Activated CD8-positive, alpha-beta memory T cell treated with anti-CD3 and anti-CD28 coated beads, Interleukin-2, amount 10 ng/mL, durations not matched to agents 7 days and 5 days (primary cell): ENCODE measurements at regions not wholly inside any gene's neighbourhood (a gene's known extent, or its start where the extent isn't known, plus 50 kb on each side); places are given as distances from the start of the nearest gene placed in this dataset.

Experiments
- ATAC-seq: fragments of 150-1000 bp; cut with Tn5 transposase; one replicate; pipeline ENCODE4 v1.10.0; 2021; ENCODE audit warnings: moderate library complexity
- CTCF ChIA-PET: fragments of 350-600 bp; sonication (Branson Sonifier 250); formaldehyde crosslinking; loops from one replicate; lab custom pipeline; 2021; ENCODE audit warnings: antibody characterized with exemption; lab: Charles Lee
- DNase-seq: peaks from one replicate; pipeline ENCODE4 v3.0.0-alpha.2; 2020
- H3K27ac Mint-ChIP-seq: one replicate; pipeline ENCODE4 v1.8.0; 2021; ENCODE audit warnings: mild to moderate bottlenecking, mixed read lengths
- H3K27me3 Mint-ChIP-seq: one replicate; pipeline ENCODE4 v1.8.0; 2021; ENCODE audit warnings: mixed read lengths
- H3K36me3 Mint-ChIP-seq: one replicate; pipeline ENCODE4 v1.8.0; 2021; ENCODE audit warnings: mild to moderate bottlenecking, mixed read lengths
- H3K4me1 Mint-ChIP-seq: one replicate; pipeline ENCODE4 v1.8.0; 2021; ENCODE audit warnings: mixed read lengths
- H3K4me3 Mint-ChIP-seq: one replicate; pipeline ENCODE4 v1.8.0; 2021; ENCODE audit warnings: mild to moderate bottlenecking, moderate library complexity, mixed read lengths
- H3K9me3 Mint-ChIP-seq: one replicate; pipeline ENCODE4 v1.8.0; 2022; ENCODE audit warnings: low read depth, mixed read lengths

DNA sequence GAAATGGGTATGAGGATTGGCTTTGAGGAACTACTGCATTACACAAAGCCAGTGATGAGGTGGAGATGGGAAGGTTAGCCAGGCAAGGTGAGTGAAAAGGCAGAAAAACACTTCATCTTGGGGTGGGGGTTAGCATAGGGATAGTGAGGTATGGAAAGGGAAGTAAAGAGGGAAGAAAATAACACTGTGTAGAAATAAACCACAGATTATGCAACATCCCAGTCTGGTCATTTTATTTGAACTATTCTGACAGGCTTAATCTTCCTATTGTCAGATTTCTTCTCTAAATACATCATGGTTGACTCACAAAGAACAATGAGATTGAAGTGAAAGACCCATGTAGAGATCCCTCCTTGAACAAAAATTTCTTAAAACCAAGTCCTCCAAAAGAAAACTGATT lies 640.2 kb downstream of the PTPRC start:
- no peak overlapping the region for H3K4me3 Mint-ChIP-seq
- no peak for ATAC-seq
- DNase-seq: no peak
- H3K4me1 Mint-ChIP-seq: peaks cover 5% of the 10 kb centered on the region
- H3K36me3 Mint-ChIP-seq: no peaks in the 10 kb centered on the region
- no peaks in the 10 kb centered on the region for H3K9me3 Mint-ChIP-seq
- H3K27ac Mint-ChIP-seq: no peak overlapping the region
- CTCF ChIA-PET: no interaction called here
- peaks cover 2% of the 10 kb centered on the region for H3K27me3 Mint-ChIP-seq

DNA sequence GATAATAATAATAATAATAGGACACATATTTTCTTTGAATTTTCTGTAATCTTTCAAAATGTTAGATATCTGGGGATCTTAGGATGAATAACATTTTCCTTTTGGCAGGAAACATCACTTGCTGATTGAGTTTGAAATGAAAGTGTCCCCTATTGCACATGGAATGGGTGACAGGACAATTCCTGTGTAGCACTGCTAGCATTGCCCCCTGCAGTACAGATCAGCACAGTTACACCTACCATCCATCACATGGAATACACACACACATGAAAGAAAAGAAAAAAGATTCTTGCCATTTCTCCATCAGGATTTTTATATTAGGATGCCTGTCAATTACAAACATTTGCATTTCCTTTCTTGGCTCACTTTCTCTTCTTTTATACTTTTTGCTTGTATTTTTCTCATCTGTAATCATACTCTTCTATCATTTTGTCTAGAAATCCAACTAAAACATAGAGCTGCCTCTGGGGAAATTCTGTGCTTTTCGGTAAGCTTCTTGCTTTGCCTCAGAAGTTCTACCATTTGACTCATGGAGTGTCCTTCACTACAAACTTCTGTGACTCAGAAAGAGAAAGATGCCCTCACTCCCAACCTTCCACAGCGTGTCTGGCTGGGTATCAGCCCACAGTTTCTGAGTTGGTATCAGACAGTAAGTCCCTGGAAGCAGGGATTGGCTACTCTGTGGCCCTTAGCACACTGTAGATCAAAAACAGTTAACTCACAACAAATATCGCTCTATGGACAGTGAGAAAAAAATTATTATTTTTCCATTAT lies 641.2 kb downstream of the PTPRC start:
- Mint-ChIP-seq H3K36me3 (no peaks in the 10 kb centered on the region), H3K27me3 (peaks cover 2% of the 10 kb centered on the region), H3K4me1 (peaks cover 5% of the 10 kb centered on the region), H3K9me3 (no peaks in the 10 kb centered on the region), H3K4me3 (no peak overlapping the region), H3K27ac (no peak overlapping the region)
- no peak for ATAC-seq
- CTCF ChIA-PET: no interaction called here
- DNase-seq: no peak

GRCh38 chr1:199282751-199283305 lies 644.0 kb downstream of the PTPRC start:
- Mint-ChIP-seq H3K27ac (no peak overlapping the region), H3K4me3 (no peak overlapping the region), H3K36me3 (no peaks in the 10 kb centered on the region), H3K27me3 (peaks cover 15% of the 10 kb centered on the region), H3K4me1 (peaks cover 5% of the 10 kb centered on the region), H3K9me3 (no peaks in the 10 kb centered on the region)
- CTCF ChIA-PET: no interaction called here
- ATAC-seq: no peak
- DNase-seq: no peak

DNA sequence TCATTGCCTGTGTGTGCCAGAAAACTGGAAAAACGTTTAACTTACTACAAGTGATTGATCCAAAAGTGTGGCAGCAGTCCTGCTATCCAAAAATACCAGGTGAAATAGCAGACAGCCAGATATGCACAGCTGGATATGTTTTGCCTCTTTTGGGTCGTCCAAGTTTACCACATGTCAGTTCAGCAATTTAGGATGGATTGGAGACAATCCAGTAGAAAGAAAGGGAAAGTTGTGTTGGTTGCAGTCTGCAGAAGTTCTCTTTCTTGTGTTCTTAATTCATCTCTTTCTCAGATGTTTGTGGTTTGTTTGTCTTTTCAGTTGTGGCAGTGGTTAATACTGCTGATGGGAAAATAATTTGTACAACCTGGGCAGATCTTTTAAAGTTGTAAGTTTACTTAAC lies 645.0 kb downstream of the PTPRC start:
- H3K27me3 Mint-ChIP-seq: peaks cover 15% of the 10 kb centered on the region
- CTCF ChIA-PET: no interaction called here
- ATAC-seq (no peak), DNase-seq (no peak)
- H3K4me1 Mint-ChIP-seq: peaks cover 5% of the 10 kb centered on the region
- no peaks in the 10 kb centered on the region for H3K36me3 Mint-ChIP-seq
- H3K27ac Mint-ChIP-seq: no peak overlapping the region
- no peak overlapping the region for H3K4me3 Mint-ChIP-seq
- H3K9me3 Mint-ChIP-seq: no peaks in the 10 kb centered on the region

DNA sequence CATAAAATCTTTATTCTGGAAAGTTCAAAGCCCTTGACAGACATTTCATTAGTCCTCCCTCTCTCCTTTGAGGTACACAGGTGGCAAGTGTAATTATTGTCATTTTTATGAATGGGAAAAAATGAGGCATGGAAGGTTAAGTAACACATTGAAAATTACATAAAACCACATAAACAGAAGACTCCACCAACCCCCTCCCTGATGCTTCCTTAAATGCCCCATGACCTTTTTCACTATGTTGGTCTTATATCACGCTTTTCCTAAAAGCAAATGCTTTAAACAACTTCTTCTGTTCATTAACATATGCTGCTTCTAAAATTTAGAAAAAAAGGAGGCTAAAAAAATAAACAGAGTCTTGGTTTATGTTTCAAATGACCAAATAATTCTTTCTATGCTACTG lies 648.4 kb downstream of the PTPRC start:
- DNase-seq (no peak), ATAC-seq (no peak)
- Mint-ChIP-seq H3K4me3 (no peak overlapping the region), H3K36me3 (no peaks in the 10 kb centered on the region), H3K27ac (no peak overlapping the region), H3K27me3 (peaks cover 23% of the 10 kb centered on the region), H3K4me1 (peaks cover 5% of the 10 kb centered on the region), H3K9me3 (no peaks in the 10 kb centered on the region)
- CTCF ChIA-PET: no interaction called here

DNA sequence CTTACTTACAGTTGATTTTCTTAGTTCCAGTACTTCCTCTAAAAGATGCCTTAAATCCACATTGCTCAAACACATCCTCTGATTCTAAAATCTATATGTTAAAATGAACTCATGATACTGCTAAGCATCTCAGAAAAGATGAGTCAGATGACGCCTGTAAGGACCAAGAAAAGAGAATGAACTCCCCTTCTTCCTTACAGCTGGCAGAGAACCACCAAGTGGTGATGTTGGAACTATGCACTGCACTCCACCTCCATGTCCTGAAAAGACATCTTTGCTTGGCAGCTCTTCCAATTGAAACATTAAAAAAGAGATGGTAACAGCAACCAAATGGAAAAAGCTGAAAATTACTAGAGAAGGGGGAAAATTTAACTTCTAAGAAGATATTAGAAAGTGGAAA lies 648.8 kb downstream of the PTPRC start:
- DNase-seq (no peak), ATAC-seq (no peak)
- CTCF ChIA-PET: no interaction called here
- H3K4me3 Mint-ChIP-seq: no peak overlapping the region
- H3K27me3 Mint-ChIP-seq: peaks cover 23% of the 10 kb centered on the region
- H3K36me3 Mint-ChIP-seq: no peaks in the 10 kb centered on the region
- H3K4me1 Mint-ChIP-seq: peaks cover 3% of the 10 kb centered on the region
- no peak overlapping the region for H3K27ac Mint-ChIP-seq
- no peaks in the 10 kb centered on the region for H3K9me3 Mint-ChIP-seq

DNA sequence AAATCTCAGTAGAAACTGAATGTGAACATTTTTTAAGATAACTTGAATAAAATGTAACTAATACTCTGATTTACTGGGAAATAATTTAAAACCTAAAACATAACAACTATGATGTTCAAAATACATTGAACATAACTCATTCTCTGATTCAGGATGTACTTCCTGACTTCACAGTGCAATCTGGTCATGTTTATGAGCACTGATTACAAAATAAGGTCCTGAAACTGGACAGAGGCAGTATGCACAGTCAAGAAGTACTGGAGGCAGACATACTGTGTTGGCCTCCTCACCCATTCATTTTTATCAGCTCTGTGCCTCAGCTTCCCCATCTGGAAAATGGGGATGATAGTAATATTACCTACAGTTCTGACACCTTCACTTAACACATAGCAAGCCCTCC lies 651.3 kb downstream of the PTPRC start:
- no peaks in the 10 kb centered on the region for H3K36me3 Mint-ChIP-seq
- DNase-seq (no peak), ATAC-seq (no peak)
- CTCF ChIA-PET: no interaction called here
- H3K27ac Mint-ChIP-seq: no peak overlapping the region
- H3K4me3 Mint-ChIP-seq: no peak overlapping the region
- H3K27me3 Mint-ChIP-seq: peaks cover 26% of the 10 kb centered on the region
- no peaks in the 10 kb centered on the region for H3K4me1 Mint-ChIP-seq
- no peaks in the 10 kb centered on the region for H3K9me3 Mint-ChIP-seq

DNA sequence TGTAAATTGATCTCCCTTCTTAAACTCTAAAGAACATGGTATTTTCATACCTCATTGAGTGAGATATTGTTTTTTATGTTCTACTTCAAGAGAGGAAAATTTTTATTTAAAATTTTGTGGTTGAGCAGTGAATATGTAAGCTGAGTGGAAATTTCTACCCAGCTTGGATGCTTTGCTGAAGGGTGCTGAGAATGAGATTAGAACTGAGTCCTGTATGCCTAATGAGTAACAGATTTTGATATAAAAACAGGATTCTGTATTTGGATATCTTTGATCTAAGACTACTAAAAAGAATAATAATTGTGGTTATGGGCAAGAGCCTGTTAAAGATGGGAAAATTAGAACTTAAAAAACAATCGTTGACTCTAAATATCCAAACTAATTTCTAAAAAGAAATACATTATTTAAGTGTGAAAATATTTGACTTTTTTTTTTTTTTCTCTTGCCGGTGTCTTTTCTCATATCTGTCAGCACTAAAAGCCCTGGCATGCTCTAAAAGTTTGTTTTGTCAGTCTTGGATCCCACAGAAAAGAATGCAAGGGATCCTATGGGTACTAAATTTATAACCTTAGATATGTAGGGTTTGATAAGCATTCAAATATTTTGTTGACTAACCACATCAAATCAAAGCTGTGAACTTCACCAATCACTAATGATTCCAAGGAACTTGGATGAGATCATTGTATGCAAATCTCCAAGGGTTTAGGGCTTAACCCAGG lies 652.3 kb downstream of the PTPRC start:
- no peaks in the 10 kb centered on the region for H3K4me1 Mint-ChIP-seq
- no peaks in the 10 kb centered on the region for H3K36me3 Mint-ChIP-seq
- peaks cover 26% of the 10 kb centered on the region for H3K27me3 Mint-ChIP-seq
- H3K27ac Mint-ChIP-seq: no peak overlapping the region
- DNase-seq: no peak
- CTCF ChIA-PET: no interaction called here
- ATAC-seq: no peak
- no peaks in the 10 kb centered on the region for H3K9me3 Mint-ChIP-seq
- H3K4me3 Mint-ChIP-seq: no peak overlapping the region

- DNase-seq (no peak), ATAC-seq (no peak)
- CTCF ChIA-PET: no interaction called here
Measured at GRCh38 chr1:199292896-199293295, 654.1 kb downstream of the PTPRC start.

GRCh38 chr1:199295107-199295506 lies 656.3 kb downstream of the PTPRC start:
- H3K4me3 Mint-ChIP-seq: no peak overlapping the region
- no peaks in the 10 kb centered on the region for H3K4me1 Mint-ChIP-seq
- H3K27ac Mint-ChIP-seq: no peak overlapping the region
- no peak for DNase-seq
- no peaks in the 10 kb centered on the region for H3K36me3 Mint-ChIP-seq
- no peaks in the 10 kb centered on the region for H3K9me3 Mint-ChIP-seq
- CTCF ChIA-PET: no interaction called here
- no peak for ATAC-seq
- peaks cover 24% of the 10 kb centered on the region for H3K27me3 Mint-ChIP-seq

More at GRCh38 chr1:199292896-199293295, 654.1 kb downstream of the PTPRC start:
- Mint-ChIP-seq H3K27ac (no peak overlapping the region), H3K36me3 (no peaks in the 10 kb centered on the region), H3K4me3 (no peak overlapping the region), H3K27me3 (peaks cover 18% of the 10 kb centered on the region), H3K4me1 (no peaks in the 10 kb centered on the region), H3K9me3 (no peaks in the 10 kb centered on the region)

- CTCF ChIA-PET: no interaction called here
- H3K4me1 Mint-ChIP-seq: no peaks in the 10 kb centered on the region
- no peak overlapping the region for H3K27ac Mint-ChIP-seq
- H3K4me3 Mint-ChIP-seq: no peak overlapping the region
- ATAC-seq (no peak), DNase-seq (no peak)
- H3K9me3 Mint-ChIP-seq: no peaks in the 10 kb centered on the region
- H3K27me3 Mint-ChIP-seq: peaks cover 16% of the 10 kb centered on the region
- H3K36me3 Mint-ChIP-seq: no peaks in the 10 kb centered on the region
Measured at GRCh38 chr1:199297174-199297573, 658.3 kb downstream of the PTPRC start.

- no peak overlapping the region for H3K4me3 Mint-ChIP-seq
- H3K4me1 Mint-ChIP-seq: no peaks in the 10 kb centered on the region
- peaks cover 16% of the 10 kb centered on the region for H3K27me3 Mint-ChIP-seq
- ATAC-seq (no peak), DNase-seq (no peak)
- no peaks in the 10 kb centered on the region for H3K36me3 Mint-ChIP-seq
- H3K9me3 Mint-ChIP-seq: no peaks in the 10 kb centered on the region
- no peak overlapping the region for H3K27ac Mint-ChIP-seq
- CTCF ChIA-PET: no interaction called here
Measured at GRCh38 chr1:199297887-199298286, 659.0 kb downstream of the PTPRC start.

- Mint-ChIP-seq H3K4me1 (no peaks in the 10 kb centered on the region), H3K27ac (no peak overlapping the region), H3K27me3 (peaks cover 16% of the 10 kb centered on the region), H3K9me3 (no peaks in the 10 kb centered on the region), H3K36me3 (no peaks in the 10 kb centered on the region), H3K4me3 (no peak overlapping the region)
- no peak for ATAC-seq
- CTCF ChIA-PET: no interaction called here
- no peak for DNase-seq
Measured at GRCh38 chr1:199298825-199299224, 660.0 kb downstream of the PTPRC start.
